HEK293 (cell line): ENCODE measurements at regions not wholly inside any gene's neighbourhood (a gene's known extent, or its start where the extent isn't known, plus 50 kb on each side); places are given as distances from the start of the nearest gene placed in this dataset.

Source experiments
- CTCF ChIA-PET: fragments of 350-600 bp; formaldehyde crosslinking; extraction: SDS; loops from one replicate; lab custom pipeline; 2021; ENCODE audit warnings: antibody characterized with exemption; lab: Yijun Ruan, JAX
- POLR2A ChIA-PET: fragments of 300-600 bp; formaldehyde crosslinking; extraction: SDS; loops from one replicate; lab custom pipeline; 2020; ENCODE audit warnings: antibody characterized with exemption, inconsistent platforms; lab: Yijun Ruan, JAX
- H3K27ac ChIP-seq: fragments of 200-500 bp; sonication (Bioruptor generic); 2 replicates; pipeline ENCODE4 v1.5.1; 2014; ENCODE audit warnings: low read depth, low read length, control low read depth, inconsistent platforms; ENCODE audit errors: extremely low read depth
- H3K36me3 ChIP-seq, 2 experiments: fragments of 200-500 bp in 1 of 2; sonication (Bioruptor generic) in 1 of 2; 1 replicate in 1 of 2; 2 replicates in 1 of 2; pipeline ENCODE4 v1.5.1; 2014 to 2017; ENCODE audit warnings: inconsistent platforms in 2 of 2, low read length in 2 of 2; ENCODE audit not compliant: control insufficient read depth in 2 of 2, insufficient read depth in 1 of 2
- H3K4me1 ChIP-seq: fragments of 200-500 bp; sonication (Bioruptor generic); 2 replicates; pipeline ENCODE4 v1.5.1; 2014; ENCODE audit warnings: mild to moderate bottlenecking, low read length, inconsistent platforms; ENCODE audit not compliant: control insufficient read depth, insufficient read depth
- H3K4me3 ChIP-seq: 2 replicates; pipeline ENCODE4 v1.5.1; 2011; ENCODE audit warnings: low read depth, mild to moderate bottlenecking, control low read depth, low read length, moderate library complexity
- H3K9me3 ChIP-seq: fragments of 200-500 bp; sonication (Bioruptor generic); 2 replicates; pipeline ENCODE4 v1.5.1; 2014; ENCODE audit warnings: low read depth, low read length, inconsistent platforms; ENCODE audit not compliant: control insufficient read depth, insufficient read depth
- BCL11A ChIP-seq: fragments of 450-650 bp; formaldehyde crosslinking; IDR thresholded peaks from 2 replicates; pipeline ENCODE4 v1.5.1; 2016; ENCODE audit warnings: low read depth, missing biosample characterization, missing genetic modification characterization
- GLI4 ChIP-seq: fragments of 450-650 bp; formaldehyde crosslinking; IDR thresholded peaks from 2 replicates; pipeline ENCODE4 v1.5.1; 2016; ENCODE audit warnings: missing biosample characterization, missing genetic modification characterization
- ZNF24 ChIP-seq: fragments of 450-650 bp; formaldehyde crosslinking; IDR thresholded peaks from 2 replicates; pipeline ENCODE4 v1.5.1; 2016; ENCODE audit warnings: missing biosample characterization, missing genetic modification characterization
- ZNF274 ChIP-seq, 2 experiments: fragments of 200-500 bp in 1 of 2; fragments of 450-650 bp in 1 of 2; sonication (Bioruptor generic) in 1 of 2; formaldehyde crosslinking in 1 of 2; IDR thresholded peaks; 2 replicates each; pipeline versions ENCODE4 v1.5.1 to v1.6.1; 2014 to 2016; ENCODE audit warnings: borderline replicate concordance in 1 of 2, inconsistent platforms in 1 of 2, low read length in 1 of 2, missing biosample characterization in 1 of 2, missing genetic modification characterization in 1 of 2
- ZNF292 ChIP-seq: fragments of 450-650 bp; formaldehyde crosslinking; IDR thresholded peaks from 2 replicates; pipeline ENCODE4 v1.5.1; 2016; ENCODE audit warnings: low read depth, missing biosample characterization, missing genetic modification characterization, borderline replicate concordance
- ZNF433 ChIP-seq: fragments of 450-650 bp; formaldehyde crosslinking; IDR thresholded peaks from 2 replicates; pipeline ENCODE4 v1.5.1; 2016; ENCODE audit warnings: missing biosample characterization, missing genetic modification characterization, low read depth
- ZNF501 ChIP-seq: fragments of 450-650 bp; formaldehyde crosslinking; IDR thresholded peaks from 2 replicates; pipeline ENCODE4 v1.5.1; 2016; ENCODE audit warnings: missing biosample characterization, missing genetic modification characterization
- ZNF530 ChIP-seq: fragments of 450-650 bp; formaldehyde crosslinking; IDR thresholded peaks from 2 replicates; pipeline ENCODE4 v1.5.1; 2016; ENCODE audit warnings: low read depth, missing biosample characterization, missing genetic modification characterization
- ZNF544 ChIP-seq: fragments of 450-650 bp; formaldehyde crosslinking; IDR thresholded peaks from 2 replicates; pipeline ENCODE4 v1.5.0; 2017; ENCODE audit warnings: missing biosample characterization, missing genetic modification characterization
- ZNF561 ChIP-seq: fragments of 450-650 bp; IDR thresholded peaks from 2 replicates; pipeline ENCODE4 v1.5.1; 2018; ENCODE audit warnings: missing biosample characterization, missing genetic modification characterization, borderline replicate concordance
- ZNF664 ChIP-seq: fragments of 450-650 bp; formaldehyde crosslinking; IDR thresholded peaks from 2 replicates; pipeline ENCODE4 v1.5.1; 2016; ENCODE audit warnings: missing biosample characterization, missing genetic modification characterization
- ZNF677 ChIP-seq: fragments of 450-650 bp; IDR thresholded peaks from 2 replicates; pipeline ENCODE4 v1.5.0; 2018; ENCODE audit warnings: missing biosample characterization, mild to moderate bottlenecking, missing genetic modification characterization, moderate library complexity
- ZNF792 ChIP-seq: fragments of 450-650 bp; formaldehyde crosslinking; IDR thresholded peaks from 2 replicates; pipeline ENCODE4 v1.5.1; 2016; ENCODE audit warnings: missing biosample characterization, missing genetic modification characterization
- ZNF830 ChIP-seq: fragments of 450-650 bp; IDR thresholded peaks from 2 replicates; pipeline ENCODE4 v1.5.0; 2018; ENCODE audit warnings: missing biosample characterization, missing genetic modification characterization, low read depth, mild to moderate bottlenecking, moderate library complexity
- TF ChIP-seq, protein P1 (sequence below): fragments of 450-650 bp; formaldehyde crosslinking; IDR thresholded peaks from 2 replicates; pipeline ENCODE4 v1.5.1; 2016; ENCODE audit warnings: missing biosample characterization, missing genetic modification characterization, low read depth
- TF ChIP-seq, protein P2 (sequence below): fragments of 450-650 bp; formaldehyde crosslinking; IDR thresholded peaks from 2 replicates; pipeline ENCODE4 v1.5.1; 2016; ENCODE audit warnings: missing biosample characterization, missing genetic modification characterization
- TF ChIP-seq, protein P3 (sequence below): fragments of 450-650 bp; formaldehyde crosslinking; IDR thresholded peaks from 2 replicates; pipeline ENCODE4 v1.5.1; 2017; ENCODE audit warnings: missing biosample characterization, mild to moderate bottlenecking, missing genetic modification characterization, moderate library complexity
- TF ChIP-seq, protein P4 (sequence below): fragments of 450-650 bp; formaldehyde crosslinking; IDR thresholded peaks from 2 replicates; pipeline ENCODE4 v1.5.1; 2016; ENCODE audit warnings: missing biosample characterization, missing genetic modification characterization

DNA sequence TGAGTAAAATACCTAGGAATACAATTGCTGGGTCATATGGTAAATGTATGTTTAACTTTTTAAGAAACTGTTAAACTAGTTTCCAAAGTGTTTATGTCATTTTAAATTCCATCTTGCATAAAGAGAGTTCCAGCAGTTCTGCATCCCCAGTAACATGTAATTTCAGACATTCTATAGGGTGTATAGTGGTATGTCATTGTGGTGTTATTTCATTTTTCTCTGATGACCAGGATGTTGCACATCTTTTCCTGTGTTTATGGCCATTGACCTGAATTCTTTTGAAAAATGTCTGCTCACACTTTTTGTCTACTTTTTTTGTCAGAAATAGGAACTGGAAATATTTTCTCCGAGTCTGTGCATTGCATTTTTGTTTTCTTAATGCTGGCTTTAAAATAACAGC is 128.9 kb downstream of the TMEM200A start:
- H3K4me3 ChIP-seq = no peak overlapping the region
- no peaks in the 10 kb centered on the region for H3K4me1 ChIP-seq
- H3K27ac ChIP-seq = no peak overlapping the region
- no peak for TF ChIP-seq ZNF530
- no peak for TF ChIP-seq ZNF830
- TF ChIP-seq, protein P1, sequence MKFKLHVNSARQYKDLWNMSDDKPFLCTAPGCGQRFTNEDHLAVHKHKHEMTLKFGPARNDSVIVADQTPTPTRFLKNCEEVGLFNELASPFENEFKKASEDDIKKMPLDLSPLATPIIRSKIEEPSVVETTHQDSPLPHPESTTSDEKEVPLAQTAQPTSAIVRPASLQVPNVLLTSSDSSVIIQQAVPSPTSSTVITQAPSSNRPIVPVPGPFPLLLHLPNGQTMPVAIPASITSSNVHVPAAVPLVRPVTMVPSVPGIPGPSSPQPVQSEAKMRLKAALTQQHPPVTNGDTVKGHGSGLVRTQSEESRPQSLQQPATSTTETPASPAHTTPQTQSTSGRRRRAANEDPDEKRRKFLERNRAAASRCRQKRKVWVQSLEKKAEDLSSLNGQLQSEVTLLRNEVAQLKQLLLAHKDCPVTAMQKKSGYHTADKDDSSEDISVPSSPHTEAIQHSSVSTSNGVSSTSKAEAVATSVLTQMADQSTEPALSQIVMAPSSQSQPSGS (tag by site-specific recombination) = no peak
- no peak for TF ChIP-seq ZNF792 (tag by site-specific recombination)
- TF ChIP-seq, protein P2, sequence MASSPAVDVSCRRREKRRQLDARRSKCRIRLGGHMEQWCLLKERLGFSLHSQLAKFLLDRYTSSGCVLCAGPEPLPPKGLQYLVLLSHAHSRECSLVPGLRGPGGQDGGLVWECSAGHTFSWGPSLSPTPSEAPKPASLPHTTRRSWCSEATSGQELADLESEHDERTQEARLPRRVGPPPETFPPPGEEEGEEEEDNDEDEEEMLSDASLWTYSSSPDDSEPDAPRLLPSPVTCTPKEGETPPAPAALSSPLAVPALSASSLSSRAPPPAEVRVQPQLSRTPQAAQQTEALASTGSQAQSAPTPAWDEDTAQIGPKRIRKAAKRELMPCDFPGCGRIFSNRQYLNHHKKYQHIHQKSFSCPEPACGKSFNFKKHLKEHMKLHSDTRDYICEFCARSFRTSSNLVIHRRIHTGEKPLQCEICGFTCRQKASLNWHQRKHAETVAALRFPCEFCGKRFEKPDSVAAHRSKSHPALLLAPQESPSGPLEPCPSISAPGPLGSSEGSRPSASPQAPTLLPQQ = no peak
- TF ChIP-seq ZNF561 (tag by site-specific recombination) = no peak
- no peak for TF ChIP-seq ZNF664 (tag by site-specific recombination)
- TF ChIP-seq ZNF501 (tag by site-specific recombination) = no peak
- TF ChIP-seq GLI4 (tag by site-specific recombination) = no peak
- no peak for TF ChIP-seq ZNF274 (IDR thresholded peaks at IDR 0.05; ENCODE audit: low read length)
- TF ChIP-seq ZNF274 (tag by site-specific recombination; IDR thresholded peaks at IDR 0.05; ENCODE audit: borderline replicate concordance) = no peak
- TF ChIP-seq ZNF292 (tag by site-specific recombination) = no peak
- no peak for TF ChIP-seq ZNF433
- TF ChIP-seq BCL11A = no peak
- TF ChIP-seq, protein P3, sequence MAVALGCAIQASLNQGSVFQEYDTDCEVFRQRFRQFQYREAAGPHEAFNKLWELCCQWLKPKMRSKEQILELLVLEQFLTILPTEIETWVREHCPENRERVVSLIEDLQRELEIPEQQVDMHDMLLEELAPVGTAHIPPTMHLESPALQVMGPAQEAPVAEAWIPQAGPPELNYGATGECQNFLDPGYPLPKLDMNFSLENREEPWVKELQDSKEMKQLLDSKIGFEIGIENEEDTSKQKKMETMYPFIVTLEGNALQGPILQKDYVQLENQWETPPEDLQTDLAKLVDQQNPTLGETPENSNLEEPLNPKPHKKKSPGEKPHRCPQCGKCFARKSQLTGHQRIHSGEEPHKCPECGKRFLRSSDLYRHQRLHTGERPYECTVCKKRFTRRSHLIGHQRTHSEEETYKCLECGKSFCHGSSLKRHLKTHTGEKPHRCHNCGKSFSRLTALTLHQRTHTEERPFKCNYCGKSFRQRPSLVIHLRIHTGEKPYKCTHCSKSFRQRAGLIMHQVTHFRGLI (tag by site-specific recombination) = no peak
- TF ChIP-seq ZNF24 (tag by site-specific recombination) = no peak
- ChIA-PET POLR2A (no interaction called here), CTCF (no interaction called here)
- no peaks in the 10 kb centered on the region for H3K36me3 ChIP-seq
- no peaks in the 10 kb centered on the region for H3K9me3 ChIP-seq

DNA sequence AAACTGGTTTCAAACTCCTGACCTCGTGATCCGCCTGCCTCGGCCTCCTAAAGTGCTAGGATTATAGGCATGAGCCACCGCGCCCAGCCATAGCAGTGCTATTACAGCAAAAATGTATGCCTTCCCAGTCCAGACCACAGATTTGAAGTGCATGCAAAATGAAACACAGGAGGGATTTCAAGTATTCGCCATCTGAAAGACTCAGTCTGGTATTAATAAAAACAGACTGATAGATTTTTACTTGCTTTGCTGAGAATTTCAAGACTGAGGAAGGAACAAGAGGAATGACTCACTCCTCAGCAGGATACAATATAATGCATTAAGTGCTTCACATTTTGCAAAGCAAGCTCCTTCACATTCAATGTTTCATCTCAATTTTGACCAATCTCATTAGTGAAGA is 134.9 kb downstream of the TMEM200A start:
- no peaks in the 10 kb centered on the region for H3K9me3 ChIP-seq
- no peak overlapping the region for H3K4me3 ChIP-seq
- H3K27ac ChIP-seq = no peak overlapping the region
- H3K4me1 ChIP-seq = no peaks in the 10 kb centered on the region
- CTCF ChIA-PET = interaction anchor here (1.1 kb wide), 1 partner anchor 97 kb away, joined by 3 read pairs; no protein-coding TSS in a partner anchor
- POLR2A ChIA-PET = no interaction called here
- TF ChIP-seq, protein P4, sequence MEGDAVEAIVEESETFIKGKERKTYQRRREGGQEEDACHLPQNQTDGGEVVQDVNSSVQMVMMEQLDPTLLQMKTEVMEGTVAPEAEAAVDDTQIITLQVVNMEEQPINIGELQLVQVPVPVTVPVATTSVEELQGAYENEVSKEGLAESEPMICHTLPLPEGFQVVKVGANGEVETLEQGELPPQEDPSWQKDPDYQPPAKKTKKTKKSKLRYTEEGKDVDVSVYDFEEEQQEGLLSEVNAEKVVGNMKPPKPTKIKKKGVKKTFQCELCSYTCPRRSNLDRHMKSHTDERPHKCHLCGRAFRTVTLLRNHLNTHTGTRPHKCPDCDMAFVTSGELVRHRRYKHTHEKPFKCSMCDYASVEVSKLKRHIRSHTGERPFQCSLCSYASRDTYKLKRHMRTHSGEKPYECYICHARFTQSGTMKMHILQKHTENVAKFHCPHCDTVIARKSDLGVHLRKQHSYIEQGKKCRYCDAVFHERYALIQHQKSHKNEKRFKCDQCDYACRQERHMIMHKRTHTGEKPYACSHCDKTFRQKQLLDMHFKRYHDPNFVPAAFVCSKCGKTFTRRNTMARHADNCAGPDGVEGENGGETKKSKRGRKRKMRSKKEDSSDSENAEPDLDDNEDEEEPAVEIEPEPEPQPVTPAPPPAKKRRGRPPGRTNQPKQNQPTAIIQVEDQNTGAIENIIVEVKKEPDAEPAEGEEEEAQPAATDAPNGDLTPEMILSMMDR = no peak
- TF ChIP-seq ZNF677 (tag by site-specific recombination) (no peak), ZNF544 (tag by site-specific recombination) (no peak)
- TF ChIP-seq, all 188 proteins: peak for 0
- H3K36me3 ChIP-seq = no peaks in the 10 kb centered on the region
